ENCODE measurements at regions not wholly inside any gene's neighbourhood (a gene's known extent, or its start where the extent isn't known, plus 50 kb on each side); places are given as distances from the start of the nearest gene placed in this dataset.
"Not testable (repeated sequence)": the region's sequence is repeated elsewhere in the genome, so short reads cannot be mapped to it uniquely, and the experiment has no call there.

- no peak for ATAC-seq
Measured at GRCh38 chr6:67184405-67184804, 1450.7 kb upstream of the ADGRB3 start.

GRCh38 chr6:67175101-67175500 is 1460.0 kb upstream of the ADGRB3 start:
- no peak for ATAC-seq

- no peak for ATAC-seq
Measured at GRCh38 chr6:67165606-67166005, 1458.6 kb upstream of the EYS start.

GRCh38 chr6:67160820-67161219 is 1453.8 kb upstream of the EYS start:
- no peak for ATAC-seq

- ATAC-seq: no peak
Measured at GRCh38 chr6:67141005-67141404, 1434.0 kb upstream of the EYS start.

- no peak for ATAC-seq
Measured at GRCh38 chr6:67133973-67134372, 1426.9 kb upstream of the EYS start.

- no peak for ATAC-seq
Measured at GRCh38 chr6:67131827-67132226, 1424.8 kb upstream of the EYS start.

GRCh38 chr6:67129780-67130179 is 1422.8 kb upstream of the EYS start:
- ATAC-seq: no peak

- no peak for ATAC-seq
Measured at GRCh38 chr6:67127041-67127440, 1420.0 kb upstream of the EYS start.

- ATAC-seq: no peak
Measured at GRCh38 chr6:67121115-67121514, 1414.1 kb upstream of the EYS start.

GRCh38 chr6:67112120-67112519 is 1405.1 kb upstream of the EYS start:
- ATAC-seq: no peak

- ATAC-seq: no peak
Measured at GRCh38 chr6:67102743-67103142, 1395.7 kb upstream of the EYS start.

- ATAC-seq: not testable (repeated sequence)
Measured at GRCh38 chr6:67095618-67096226, 1388.7 kb upstream of the EYS start.

- no peak for ATAC-seq
Measured at GRCh38 chr6:67094431-67094946, 1387.5 kb upstream of the EYS start.

GRCh38 chr6:67073938-67074337 is 1366.9 kb upstream of the EYS start:
- no peak for ATAC-seq

GRCh38 chr6:67068781-67069180 is 1361.8 kb upstream of the EYS start:
- no peak for ATAC-seq

- no peak for ATAC-seq
Measured at GRCh38 chr6:67064323-67064722, 1357.3 kb upstream of the EYS start.

- no peak for ATAC-seq
Measured at GRCh38 chr6:67047996-67048395, 1341.0 kb upstream of the EYS start.

GRCh38 chr6:67045076-67045475 is 1338.0 kb upstream of the EYS start:
- ATAC-seq: no peak

- no peak for ATAC-seq
Measured at GRCh38 chr6:67031451-67031850, 1324.4 kb upstream of the EYS start.

GRCh38 chr6:67030861-67031260 is 1323.8 kb upstream of the EYS start:
- ATAC-seq: no peak

- ATAC-seq: no peak
Measured at GRCh38 chr6:67016921-67017460, 1310.0 kb upstream of the EYS start.

- ATAC-seq: no peak
Measured at GRCh38 chr6:67011441-67011840, 1304.4 kb upstream of the EYS start.

- ATAC-seq: no peak
Measured at GRCh38 chr6:67009818-67010217, 1302.8 kb upstream of the EYS start.

GRCh38 chr6:67003844-67004243 is 1296.8 kb upstream of the EYS start:
- ATAC-seq: no peak

Measured in esophagus mucosa (tissue), 1 donor.